NCI-H2171 (cell line): ENCODE measurements at regions not wholly inside any gene's neighbourhood (a gene's known extent, or its start where the extent isn't known, plus 50 kb on each side); places are given as distances from the start of the nearest gene placed in this dataset.

Source experiments
- DNase-seq: peaks from one replicate; lab custom pipeline; 2025; lab: John Stamatoyannopoulos, UW

- DNase-seq: no peak
These were observed 123.7 kb downstream of the AQP4 start for GRCh38 chr18:26741758-26742157.

GRCh38 chr18:26741048-26741447 lies 124.5 kb downstream of the AQP4 start:
- DNase-seq: no peak

GRCh38 chr18:26740396-26740795 lies 125.1 kb downstream of the AQP4 start:
- DNase-seq: no peak

GRCh38 chr18:26738706-26739105 lies 126.8 kb downstream of the AQP4 start:
- DNase-seq: no peak

GRCh38 chr18:26736301-26736700 lies 129.2 kb downstream of the AQP4 start:
- no peak for DNase-seq

GRCh38 chr18:26734760-26735159 lies 130.7 kb downstream of the AQP4 start:
- DNase-seq: no peak

- no peak for DNase-seq
These were observed 136.1 kb downstream of the AQP4 start for GRCh38 chr18:26729449-26729848.

GRCh38 chr18:26729008-26729407 lies 136.5 kb downstream of the AQP4 start:
- DNase-seq: no peak

GRCh38 chr18:26723981-26724380 lies 141.5 kb downstream of the AQP4 start:
- DNase-seq: no peak

- DNase-seq: no peak
These were observed 143.0 kb downstream of the AQP4 start for GRCh38 chr18:26722565-26722931.

- DNase-seq: no peak
These were observed 143.5 kb downstream of the AQP4 start for GRCh38 chr18:26721854-26722564.

- DNase-seq: no peak
These were observed 145.6 kb downstream of the AQP4 start for GRCh38 chr18:26719896-26720295.

GRCh38 chr18:26717123-26717719 lies 148.3 kb downstream of the AQP4 start:
- DNase-seq: no peak

- DNase-seq: no peak
These were observed 150.8 kb downstream of the AQP4 start for GRCh38 chr18:26714739-26715138.

GRCh38 chr18:26711756-26712155 lies 153.8 kb downstream of the AQP4 start:
- DNase-seq: no peak

GRCh38 chr18:26710470-26711096 lies 154.9 kb downstream of the AQP4 start:
- DNase-seq: peak; percentile 21

- DNase-seq: no peak
These were observed 155.6 kb downstream of the AQP4 start for GRCh38 chr18:26709897-26710296.

GRCh38 chr18:26708806-26709716 lies 156.4 kb downstream of the AQP4 start:
- no peak for DNase-seq

GRCh38 chr18:26706911-26707351 lies 158.6 kb downstream of the AQP4 start:
- no peak for DNase-seq

GRCh38 chr18:26705757-26706156 lies 157.4 kb upstream of the KCTD1 start:
- no peak for DNase-seq

GRCh38 chr18:26703170-26703930 lies 155.0 kb upstream of the KCTD1 start:
- DNase-seq: no peak

GRCh38 chr18:26702086-26702485 lies 153.7 kb upstream of the KCTD1 start:
- no peak for DNase-seq
